Activated T-helper 9 cell treated with anti-CD3 and anti-CD28 coated beads, Interleukin-2, amount 50 U/mL, for 16 hours (primary cell): ENCODE measurements at regions not wholly inside any gene's neighbourhood (a gene's known extent, or its start where the extent isn't known, plus 50 kb on each side); places are given as distances from the start of the nearest gene placed in this dataset.
"Not testable (repeated sequence)": the region's sequence is repeated elsewhere in the genome, so short reads cannot be mapped to it uniquely, and the experiment has no call there.

Experiments used
- DNase-seq: peaks from one replicate; pipeline ENCODE4 v3.0.0-alpha.2; 2020; ENCODE audit warnings: low read depth

DNA sequence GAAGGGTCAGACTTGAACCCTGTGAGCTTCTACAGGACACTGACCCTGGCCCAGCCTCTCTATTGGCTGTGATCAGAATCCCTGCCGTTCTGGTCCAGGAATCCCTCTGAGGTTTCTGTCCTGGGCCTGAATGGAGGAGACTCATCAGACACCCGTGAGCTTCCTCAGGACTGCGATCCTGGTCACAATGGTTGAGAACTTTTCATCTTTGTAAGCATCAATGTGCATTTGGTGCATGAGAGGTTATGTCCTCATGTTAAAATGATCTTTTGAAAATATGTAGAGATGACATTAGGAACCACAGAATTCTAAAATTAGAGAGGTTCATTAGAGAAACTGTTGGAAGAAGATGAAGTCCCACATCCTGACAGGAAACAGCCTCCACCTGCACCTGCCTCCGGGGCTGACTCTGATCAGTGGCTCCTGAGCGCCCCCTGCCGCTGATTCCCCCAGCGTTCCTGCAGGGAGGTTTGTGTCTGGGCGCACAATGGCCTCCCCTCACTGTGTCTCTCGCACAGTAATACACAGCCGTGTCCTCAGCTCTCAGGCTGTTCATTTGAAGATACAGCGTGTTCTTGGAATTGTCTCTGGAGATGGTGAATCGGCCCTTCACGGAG lies 1148.2 kb downstream of the TMEM121 start:
- peak; percentile 54 for DNase-seq

DNA sequence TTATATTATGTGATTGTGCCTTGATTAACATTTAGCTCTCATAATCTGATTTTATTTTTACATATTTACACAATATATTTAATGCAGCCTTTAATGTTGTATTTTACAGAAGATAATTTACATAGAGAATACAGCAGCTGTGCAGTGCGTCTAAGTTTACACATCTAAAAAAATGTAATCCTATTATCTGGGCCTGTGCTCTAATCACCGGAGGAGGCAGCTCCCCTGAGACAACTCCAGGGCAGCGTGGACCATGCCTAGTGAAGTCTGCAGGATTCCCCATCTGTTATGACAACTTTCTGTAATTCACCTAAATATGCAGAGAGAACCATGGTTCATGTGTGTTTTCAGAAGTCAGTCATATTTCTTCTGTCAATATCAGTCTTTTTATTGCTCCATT lies 1149.3 kb downstream of the TMEM121 start:
- DNase-seq, result not testable (repeated sequence)

- no peak for DNase-seq
These were observed 1153.4 kb downstream of the TMEM121 start for GRCh38 chr14:106679776-106680175.

DNA sequence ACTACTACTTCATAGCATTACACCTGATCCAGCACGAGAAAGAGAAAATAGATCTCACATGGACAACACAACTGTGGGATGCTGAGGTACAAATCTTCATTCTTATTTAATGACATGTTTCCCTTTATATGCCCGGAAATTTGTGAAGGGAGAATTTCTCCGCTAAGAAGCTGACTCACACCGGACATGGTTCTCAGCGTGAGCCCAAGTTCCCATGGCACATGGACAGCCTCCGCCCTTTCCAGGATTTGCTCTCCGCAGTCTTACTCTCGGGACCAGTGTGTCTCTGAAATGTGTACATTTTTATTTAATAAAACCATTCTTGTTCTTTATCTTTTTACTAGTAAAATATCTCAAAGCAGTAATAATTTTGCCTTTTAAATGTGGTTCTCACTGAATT lies 1154.8 kb downstream of the TMEM121 start:
- no peak for DNase-seq

GRCh38 chr14:106681568-106681967 lies 1155.2 kb downstream of the TMEM121 start:
- DNase-seq, result no peak

DNA sequence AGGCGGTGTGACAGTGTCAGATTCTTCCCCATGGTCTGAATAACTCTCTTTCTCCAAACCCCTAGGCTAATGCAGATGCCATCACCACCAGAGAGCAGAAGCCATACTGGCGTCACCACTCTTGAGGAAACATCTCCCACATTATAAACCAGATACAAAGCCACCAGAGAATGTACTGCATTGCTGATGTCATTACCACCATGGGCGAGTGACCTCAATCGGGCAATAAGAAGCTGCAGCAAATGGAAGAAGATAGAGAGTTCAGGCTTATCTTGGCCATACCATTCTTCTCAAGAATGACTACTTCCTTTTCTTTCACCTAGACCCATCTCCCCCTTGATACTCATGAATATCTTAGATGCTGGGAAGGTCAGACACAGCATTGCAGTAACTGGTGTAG lies 1157.2 kb downstream of the TMEM121 start:
- no peak for DNase-seq

DNA sequence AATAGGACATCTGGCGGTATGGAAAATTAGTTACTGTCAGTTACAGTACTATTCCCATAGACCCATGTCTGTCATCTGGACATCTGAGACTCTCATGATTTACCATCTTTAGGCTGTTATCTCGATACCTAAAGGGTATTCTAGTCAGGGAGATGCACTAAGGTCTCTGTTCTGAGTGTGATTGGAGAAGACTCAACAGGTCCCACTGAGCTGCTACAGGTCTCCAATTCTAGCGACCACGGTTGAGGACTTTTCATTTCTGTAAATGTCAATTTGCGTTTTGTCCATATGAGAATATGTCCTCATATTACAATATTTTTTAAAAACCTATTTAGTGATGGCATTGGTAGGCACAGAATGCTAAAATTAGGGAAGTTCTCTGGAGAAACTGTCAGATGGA lies 1160.2 kb downstream of the TMEM121 start:
- no peak for DNase-seq

DNA sequence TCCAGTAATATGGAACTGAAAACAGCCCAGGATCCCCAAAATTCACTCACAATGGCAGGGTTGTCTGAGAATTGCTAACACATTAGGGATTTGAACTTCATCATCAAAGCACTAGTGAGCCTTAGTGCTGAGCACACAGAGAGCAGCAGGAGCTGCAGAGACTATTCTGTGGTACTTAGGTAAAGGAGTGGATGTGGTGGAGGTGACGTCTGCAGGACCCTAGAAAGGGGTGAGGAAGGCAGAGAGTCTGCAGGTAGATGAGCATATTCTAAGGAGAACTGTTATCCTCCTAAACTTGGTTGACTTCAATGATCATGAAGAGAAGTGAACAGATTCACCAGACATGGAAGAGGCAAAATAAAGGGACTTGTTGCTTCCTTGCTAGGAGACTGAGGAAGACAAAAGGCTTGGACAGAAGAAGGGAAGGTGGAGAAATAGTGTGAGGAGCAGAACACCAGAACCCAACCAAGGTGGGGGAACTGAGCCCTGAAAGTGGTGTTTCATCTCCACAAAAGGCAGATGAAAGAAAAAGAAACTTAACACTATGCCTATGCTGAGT lies 1164.0 kb downstream of the TMEM121 start:
- no peak for DNase-seq

GRCh38 chr14:106691601-106692291 lies 1165.4 kb downstream of the TMEM121 start:
- peak; percentile 36 for DNase-seq

DNA sequence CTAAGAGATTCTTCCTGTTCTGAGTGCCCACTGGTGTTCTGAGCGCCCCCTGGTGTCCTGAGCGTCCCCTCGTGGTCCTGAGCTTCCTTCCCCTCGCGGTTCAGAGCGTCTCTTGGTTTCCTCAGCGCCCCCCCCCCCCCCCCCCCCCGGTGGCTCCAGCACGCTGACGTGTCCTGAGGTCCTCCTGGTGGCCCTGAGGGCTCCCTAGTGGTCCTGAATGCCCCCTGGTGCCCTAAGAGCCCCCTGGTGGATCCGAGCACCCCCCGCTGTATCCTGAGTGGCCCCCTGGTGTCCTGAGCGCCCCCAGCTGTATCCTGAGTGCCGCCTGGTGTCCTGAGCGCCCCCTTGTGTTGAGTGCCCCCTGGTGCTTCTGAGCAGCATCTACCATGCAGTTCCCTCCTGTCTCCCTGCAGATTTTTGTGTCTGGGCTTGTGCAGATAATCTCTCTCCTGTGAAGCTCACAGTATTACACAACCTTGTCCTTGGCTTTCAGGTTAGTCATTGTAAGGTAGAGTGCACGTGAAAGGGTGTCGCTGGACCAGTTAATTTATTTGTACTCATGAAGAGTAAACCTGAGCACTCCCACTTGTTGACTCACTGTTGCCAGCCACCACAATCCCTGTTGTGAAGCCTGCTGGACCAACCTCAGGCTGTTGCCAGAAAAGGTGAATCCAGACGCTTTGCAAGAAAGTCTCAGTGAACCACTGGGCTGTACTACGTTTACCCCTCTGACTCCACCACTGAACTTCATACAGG lies 1168.4 kb downstream of the TMEM121 start:
- peak; percentile 37 for DNase-seq

DNA sequence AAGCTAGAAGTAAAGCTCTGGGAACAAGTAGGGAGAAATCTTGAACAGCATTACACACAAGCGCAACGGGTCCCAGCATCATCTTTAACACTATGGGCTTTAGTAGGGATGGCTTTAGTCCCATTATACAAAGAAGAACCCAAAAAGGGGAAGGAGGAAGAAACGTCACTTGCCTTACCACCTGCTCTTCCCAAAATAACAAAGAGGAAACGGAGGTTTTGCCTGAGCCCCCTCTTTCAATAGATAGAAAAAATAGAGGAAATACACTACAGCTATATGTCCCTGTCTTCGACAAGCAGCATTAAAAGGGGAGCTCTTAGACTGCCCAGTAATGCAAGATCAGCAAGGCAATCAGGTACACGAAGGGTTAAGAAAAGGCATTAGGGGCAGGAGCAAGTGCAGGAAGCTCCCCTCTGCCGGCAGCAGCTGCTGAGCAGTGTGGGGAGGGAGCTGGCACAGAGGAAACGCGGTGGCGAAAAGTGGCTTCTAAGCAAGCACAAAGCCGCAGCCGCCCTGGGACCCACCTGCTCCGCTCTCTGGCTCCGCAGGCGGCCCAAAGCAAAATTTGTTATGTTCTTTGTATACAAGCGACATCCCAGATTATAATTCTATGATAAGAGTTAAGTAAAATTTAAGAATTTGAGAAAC lies 1172.4 kb downstream of the TMEM121 start:
- DNase-seq, result not testable (repeated sequence)

- DNase-seq, result not testable (repeated sequence)
These were observed 1177.3 kb downstream of the TMEM121 start for GRCh38 chr14:106703651-106704050.

GRCh38 chr14:106706488-106706887 lies 1180.1 kb downstream of the TMEM121 start:
- not testable (repeated sequence) for DNase-seq

- DNase-seq, result not testable (repeated sequence)
These were observed 1183.8 kb downstream of the TMEM121 start for GRCh38 chr14:106710187-106710586.

DNA sequence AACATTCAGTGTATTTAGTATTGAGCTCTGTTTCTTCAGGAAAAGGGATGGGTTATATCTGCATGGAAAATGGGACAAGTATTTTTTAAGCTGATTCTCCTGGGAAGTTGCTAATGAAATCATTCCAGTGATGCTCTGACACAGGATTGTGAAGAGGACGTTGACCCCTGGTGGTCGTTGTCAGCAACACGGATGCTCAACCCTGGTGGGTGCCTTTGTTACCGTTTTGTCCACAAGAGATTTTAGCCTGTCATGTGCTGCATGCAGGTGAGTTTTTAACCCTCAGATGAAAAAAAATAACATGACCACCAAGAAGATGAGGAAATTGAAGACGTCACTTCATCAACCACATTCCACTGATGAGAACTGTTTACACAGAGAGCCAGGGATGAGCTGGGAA lies 1186.1 kb downstream of the TMEM121 start:
- not testable (repeated sequence) for DNase-seq

- DNase-seq, result not testable (repeated sequence)
These were observed 1188.4 kb downstream of the TMEM121 start for GRCh38 chr14:106714446-106715428.

GRCh38 chr14:106717544-106717943 lies 1191.2 kb downstream of the TMEM121 start:
- DNase-seq, result not testable (repeated sequence)

DNA sequence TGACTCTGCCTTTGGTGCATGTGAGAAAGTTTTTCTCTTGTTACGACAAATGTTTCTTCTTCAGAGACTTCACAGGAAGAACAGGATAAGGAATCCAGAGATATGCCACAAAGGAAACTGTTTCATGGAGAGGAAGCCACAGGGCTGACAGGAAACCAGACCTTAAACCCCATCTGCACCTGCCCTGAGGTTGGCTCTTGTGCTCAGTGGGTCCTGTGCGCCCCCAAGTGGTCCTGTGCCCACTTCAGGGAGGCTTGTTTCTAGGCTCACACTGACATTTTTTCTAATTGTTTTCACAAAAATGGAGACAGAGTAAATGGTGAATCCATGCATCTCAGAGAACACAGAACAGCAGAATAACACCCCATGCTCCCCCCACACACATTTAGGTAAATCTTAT lies 1193.5 kb downstream of the TMEM121 start:
- peak; percentile 15 for DNase-seq

- DNase-seq, result not testable (repeated sequence)
These were observed 1195.5 kb downstream of the TMEM121 start for GRCh38 chr14:106721926-106722325.

DNA sequence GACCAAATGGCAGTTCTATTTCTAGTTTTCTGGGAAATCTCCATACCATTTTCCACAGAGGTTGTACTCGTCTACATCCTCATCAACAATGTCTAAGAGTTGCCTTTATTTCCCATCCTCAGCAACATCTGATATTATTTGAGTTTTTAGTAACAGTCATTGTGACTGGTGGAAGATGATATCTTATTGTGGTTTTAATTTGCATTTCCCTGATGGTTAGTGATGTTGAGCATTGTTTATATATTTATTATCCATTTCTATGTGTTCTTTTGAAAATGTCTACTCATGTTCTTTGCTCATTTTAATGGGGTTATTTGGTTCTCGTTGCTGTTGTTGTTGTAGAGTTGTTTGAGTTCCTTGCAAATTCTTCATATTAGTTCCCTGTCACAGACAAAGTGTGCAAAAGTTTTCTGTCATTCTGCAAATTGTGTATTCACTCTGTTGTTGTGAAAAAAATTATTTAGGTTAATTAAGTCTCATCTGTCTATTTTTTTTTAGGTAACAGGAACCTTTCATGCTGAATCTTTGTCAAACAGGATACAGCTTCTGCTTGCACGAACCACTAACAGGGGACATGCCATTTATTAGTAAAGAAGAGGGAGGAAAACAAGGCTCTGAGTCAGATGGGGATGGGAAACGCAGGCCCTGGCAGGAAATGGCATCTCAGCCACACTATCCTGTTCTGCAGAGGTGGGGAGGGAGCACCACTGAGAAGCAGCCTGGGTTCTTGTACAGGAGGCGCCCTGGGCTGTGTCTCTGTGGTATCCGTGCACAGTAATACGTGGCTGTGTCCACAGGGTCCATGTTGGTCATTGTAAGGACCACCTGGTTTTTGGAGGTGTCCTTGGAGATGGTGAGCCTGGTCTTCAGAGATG lies 1196.7 kb downstream of the TMEM121 start:
- DNase-seq, result not testable (repeated sequence)
